Aorta (tissue), 5 donors: ENCODE measurements at regions not wholly inside any gene's neighbourhood (a gene's known extent, or its start where the extent isn't known, plus 50 kb on each side); places are given as distances from the start of the nearest gene placed in this dataset.
"Not testable (repeated sequence)": the region's sequence is repeated elsewhere in the genome, so short reads cannot be mapped to it uniquely, and the experiment has no call there.

ENCODE experiments used
- ATAC-seq: fragments of 200-7000 bp; cut with Tn5 transposase; one replicate; pipeline ENCODE4 v1.9.1; 2022; ENCODE audit warnings: moderate library complexity; ENCODE audit not compliant: low FRiP score
- DNase-seq, 2 donors: peaks; one replicate each; pipeline ENCODE4 v3.0.0-alpha.2; 2020
- H3K27ac ChIP-seq, 2 donors: one replicate each; pipeline ENCODE4 v1.5.1; 2013; ENCODE audit warnings: low read length in 2 of 2, mild to moderate bottlenecking in 2 of 2, moderate library complexity in 2 of 2, control low read depth in 1 of 2, inconsistent platforms in 1 of 2, low read depth in 1 of 2
- H3K27me3 ChIP-seq, 2 donors: one replicate each; pipeline ENCODE4 v1.6.1; 2013; ENCODE audit warnings: control low read depth in 1 of 2, low read length in 1 of 2, mild to moderate bottlenecking in 1 of 2, moderate library complexity in 1 of 2; ENCODE audit not compliant: insufficient read depth in 2 of 2, control insufficient read depth in 1 of 2
- H3K36me3 ChIP-seq, 2 donors: one replicate each; pipeline ENCODE4 v1.6.1; 2013; ENCODE audit warnings: control low read depth in 1 of 2, low read length in 1 of 2, mild to moderate bottlenecking in 1 of 2; ENCODE audit not compliant: insufficient read depth in 2 of 2, control insufficient read depth in 1 of 2
- H3K4me1 ChIP-seq, 2 donors: one replicate each; pipeline ENCODE4 v1.6.1; 2013; ENCODE audit warnings: low read length in 2 of 2, control low read depth in 1 of 2, mild to moderate bottlenecking in 1 of 2, moderate library complexity in 1 of 2; ENCODE audit not compliant: insufficient read depth in 2 of 2, control insufficient read depth in 1 of 2
- H3K4me3 ChIP-seq, 2 donors: one replicate each; pipeline ENCODE4 v1.5.1; 2013; ENCODE audit warnings: low read length in 2 of 2, control low read depth in 1 of 2, mild to moderate bottlenecking in 1 of 2
- H3K9me3 ChIP-seq: one replicate; pipeline ENCODE4 v1.6.1; 2013; ENCODE audit warnings: mild to moderate bottlenecking, low read length; ENCODE audit not compliant: control insufficient read depth
- WGBS, 2 donors: extraction: QIAGEN DNeasy Blood & Tissue Kit; methylation state at CpG; one replicate each; pipeline ENCODE4 v1.1.7; 2013; 5-methylcytosine and 5-hydroxymethylcytosine counted together
- intact Hi-C, 2 donors: fragments of 100-400 bp; cut with DNase I; formaldehyde crosslinking; loops; one replicate each; pipeline versions ENCODE4 v1.14.2 to v1.15.0; 2022
- donor health status: healthy with polysubstance abuse.
- donor health status: Bipolar disorder and iron deficiency.
- donor health status: DM: no; HTN: no; CAD: no.
- donor health status: DM: no; HTN: no; CAD: no.
- donor health status: DM: yes; HTN: yes; CAD: no.

GRCh38 chrX:130467936-130468335 is 66.1 kb downstream of the RBMX2 start:
- WGBS, 2 donors = 73 to 86% methylated on average over 4 of the region's 4 CpGs
- Histone ChIP-seq H3K36me3 (no peaks in the 10 kb centered on the region), H3K4me3 (no peak overlapping the region), H3K27ac (no peak overlapping the region), H3K9me3 (no peaks in the 10 kb centered on the region), H3K27me3 (no peaks in the 10 kb centered on the region), H3K4me1 (no peaks in the 10 kb centered on the region)
- intact Hi-C loops = no loop called here
- ATAC-seq (no peak), DNase-seq (no peak)

DNA sequence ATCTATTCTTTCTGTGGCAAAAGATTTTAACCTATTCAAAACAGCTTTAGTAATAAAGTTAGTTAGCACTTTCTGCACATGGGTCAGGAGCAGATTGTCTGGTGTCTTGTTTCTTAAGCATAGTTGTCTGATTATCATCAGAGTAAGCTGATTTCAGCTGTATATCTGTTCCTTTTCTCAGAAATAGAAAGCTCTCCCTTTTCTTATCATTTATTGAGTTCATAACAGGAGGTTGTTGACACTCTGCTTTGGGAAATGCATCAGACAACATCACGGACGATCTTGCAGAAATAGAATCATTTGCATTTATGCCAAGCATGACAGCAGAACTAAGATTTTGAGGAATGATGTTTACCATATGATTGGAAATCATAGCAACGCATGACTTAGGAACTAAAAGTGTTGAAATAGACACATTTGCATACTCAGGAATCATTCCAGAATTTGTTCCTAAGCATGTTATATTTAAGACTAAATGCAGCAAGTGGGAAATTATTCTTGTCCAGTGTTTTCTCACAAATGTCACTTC is 66.7 kb downstream of the RBMX2 start:
- H3K36me3 ChIP-seq = no peaks in the 10 kb centered on the region
- no peak overlapping the region for H3K4me3 ChIP-seq
- no peaks in the 10 kb centered on the region for H3K9me3 ChIP-seq
- intact Hi-C loops = no loop called here
- H3K27ac ChIP-seq = no peak overlapping the region
- H3K4me1 ChIP-seq = no peaks in the 10 kb centered on the region
- 23 to 42% methylated on average over 3 of the region's 3 CpGs for WGBS, 2 donors
- H3K27me3 ChIP-seq = no peaks in the 10 kb centered on the region
- DNase-seq = no peak
- no peak for ATAC-seq

- Histone ChIP-seq H3K36me3 (no peaks in the 10 kb centered on the region), H3K9me3 (no peaks in the 10 kb centered on the region), H3K4me1 (no peaks in the 10 kb centered on the region), H3K27me3 (no peaks in the 10 kb centered on the region), H3K27ac (no peak overlapping the region), H3K4me3 (no peak overlapping the region)
- no peak for ATAC-seq
- intact Hi-C loops = no loop called here
- 57 to 73% methylated on average over 2 of the region's 2 CpGs for WGBS, 2 donors
- DNase-seq = no peak
Measured at GRCh38 chrX:130482871-130483270, 81.1 kb downstream of the RBMX2 start.

GRCh38 chrX:130485870-130486269 is 84.1 kb downstream of the RBMX2 start:
- Histone ChIP-seq H3K9me3 (no peaks in the 10 kb centered on the region), H3K4me1 (no peaks in the 10 kb centered on the region), H3K36me3 (no peaks in the 10 kb centered on the region), H3K27me3 (no peaks in the 10 kb centered on the region), H3K27ac (no peak overlapping the region), H3K4me3 (no peak overlapping the region)
- DNase-seq = no peak
- no peak for ATAC-seq
- WGBS, 2 donors = 13 to 17% methylated on average over 1 of the region's 1 CpG
- intact Hi-C loops = no loop called here

DNA sequence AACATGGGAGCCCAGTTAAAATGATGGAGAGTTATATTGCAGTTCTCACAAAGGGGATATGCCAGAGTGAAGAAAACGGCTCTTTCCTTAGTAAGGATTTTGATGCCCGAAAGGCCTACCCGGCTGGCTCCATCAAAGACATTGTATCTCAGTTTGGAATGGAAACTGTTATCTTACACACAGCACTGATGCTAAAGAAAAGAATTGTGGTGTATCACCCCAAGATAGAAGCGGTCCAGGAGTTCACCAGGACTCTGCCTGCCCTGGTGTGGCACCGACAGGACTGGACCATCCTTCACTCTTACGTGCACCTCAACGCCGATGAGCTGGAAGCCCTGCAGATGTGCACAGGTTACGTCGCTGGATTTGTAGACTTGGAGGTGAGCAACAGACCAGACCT is 93.7 kb downstream of the RBMX2 start:
- DNase-seq, H3K36me3 ChIP-seq, ATAC-seq, H3K27ac ChIP-seq, intact Hi-C loops, H3K4me1 ChIP-seq, H3K27me3 ChIP-seq, H3K9me3 ChIP-seq, H3K4me3 ChIP-seq: not testable (repeated sequence)
- 80 to 93% methylated on average over 10 of the region's 10 CpGs for WGBS, 2 donors

DNA sequence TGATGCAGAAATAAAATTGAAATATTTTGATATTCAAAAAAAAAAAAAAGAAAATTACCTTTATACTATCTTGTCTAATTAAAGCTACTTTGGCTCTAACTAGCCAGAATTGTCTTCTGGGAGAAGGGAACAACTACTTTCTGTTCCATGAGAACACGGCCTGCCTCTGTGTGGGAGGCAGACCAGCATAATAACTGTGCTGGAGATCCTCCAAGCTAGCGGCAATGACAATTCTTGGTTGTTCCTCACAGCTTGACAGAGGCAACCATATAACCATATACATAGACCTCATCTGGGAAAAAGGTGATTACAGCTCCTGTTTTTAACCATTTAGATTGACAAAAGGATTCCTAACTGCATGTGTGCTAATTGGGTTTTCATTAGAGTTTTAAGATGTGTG is 95.7 kb downstream of the RBMX2 start:
- Histone ChIP-seq H3K9me3 (no peaks in the 10 kb centered on the region), H3K4me3 (no peak overlapping the region), H3K36me3 (no peaks in the 10 kb centered on the region), H3K27ac (no peak overlapping the region), H3K27me3 (no peaks in the 10 kb centered on the region), H3K4me1 (no peaks in the 10 kb centered on the region)
- ATAC-seq (no peak), DNase-seq (no peak)
- WGBS, 2 donors = 31 to 33% methylated on average over 2 of the region's 2 CpGs
- intact Hi-C loops = no loop called here

- H3K4me1 ChIP-seq = no peaks in the 10 kb centered on the region
- intact Hi-C loops = no loop called here
- H3K27ac ChIP-seq = no peak overlapping the region
Measured at GRCh38 chrX:130498653-130499274, 97.0 kb downstream of the RBMX2 start.

DNA sequence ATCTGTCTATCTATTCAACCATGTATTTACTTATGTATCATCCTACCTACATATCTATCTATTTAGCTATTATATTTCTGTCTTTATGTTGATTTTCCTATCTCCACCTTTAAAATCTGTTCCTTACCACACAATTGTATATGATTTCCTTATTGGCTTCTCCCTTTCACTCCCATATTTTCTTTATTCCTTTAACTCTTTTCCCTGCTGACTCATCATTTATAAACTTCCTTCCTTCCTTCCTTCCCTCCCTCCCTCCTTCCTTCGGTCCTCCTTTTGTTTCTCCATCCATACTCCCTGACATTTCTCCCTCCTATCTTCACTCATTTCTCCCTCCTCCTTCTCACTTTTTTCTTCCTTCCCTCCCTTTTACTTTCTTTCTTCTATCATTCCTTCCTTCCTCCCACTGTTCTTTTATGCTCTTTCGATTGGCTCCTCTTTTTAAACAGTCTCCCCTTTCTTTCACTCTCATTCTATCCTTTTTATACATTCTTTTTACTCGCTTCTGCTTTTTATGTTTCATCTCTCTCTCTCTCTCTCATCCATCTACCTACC is 100.3 kb downstream of the RBMX2 start:
- Histone ChIP-seq H3K4me3 (no peak overlapping the region), H3K4me1 (no peaks in the 10 kb centered on the region), H3K27me3 (no peaks in the 10 kb centered on the region), H3K36me3 (no peaks in the 10 kb centered on the region), H3K9me3 (no peaks in the 10 kb centered on the region), H3K27ac (no peak overlapping the region)
- intact Hi-C loops = no loop called here
- DNase-seq (no peak), ATAC-seq (no peak)
- 75% methylated on average over 3 of the region's 3 CpGs for WGBS, 2 donors

More at GRCh38 chrX:130498653-130499274, 97.0 kb downstream of the RBMX2 start:
- no peaks in the 10 kb centered on the region for H3K36me3 ChIP-seq
- H3K9me3 ChIP-seq = no peaks in the 10 kb centered on the region
- ATAC-seq (no peak), DNase-seq (no peak)
- H3K4me3 ChIP-seq = no peak overlapping the region
- 57 to 88% methylated on average over 1 of the region's 1 CpG for WGBS, 2 donors
- no peaks in the 10 kb centered on the region for H3K27me3 ChIP-seq

DNA sequence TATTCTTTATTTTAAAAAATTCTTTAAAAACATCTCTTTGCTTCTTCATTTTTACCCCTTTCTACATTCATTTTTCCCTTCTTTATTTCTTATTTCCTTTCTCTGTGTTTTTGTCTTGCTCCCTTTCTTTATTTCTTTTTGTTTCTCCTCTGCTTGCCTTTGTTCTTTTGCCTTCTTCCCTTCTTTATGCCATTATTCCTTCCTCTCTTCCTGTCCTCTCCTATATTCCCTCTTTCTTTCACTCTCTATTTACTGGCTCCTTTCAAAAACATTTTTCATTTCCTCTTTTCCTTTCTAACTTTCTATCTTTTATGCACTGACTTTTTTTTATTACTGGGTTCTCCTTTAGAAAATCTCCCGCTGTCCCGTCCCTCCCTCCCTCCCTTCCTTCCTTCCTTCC is 102.2 kb downstream of the RBMX2 start:
- ATAC-seq (no peak), DNase-seq (no peak)
- Histone ChIP-seq H3K36me3 (no peaks in the 10 kb centered on the region), H3K27me3 (no peaks in the 10 kb centered on the region), H3K27ac (no peak overlapping the region), H3K9me3 (no peaks in the 10 kb centered on the region), H3K4me3 (no peak overlapping the region), H3K4me1 (no peaks in the 10 kb centered on the region)
- intact Hi-C loops = no loop called here
- 79 to 88% methylated on average over 2 of the region's 2 CpGs for WGBS, 2 donors
